ENCODE measurements at regions not wholly inside any gene's neighbourhood (a gene's known extent, or its start where the extent isn't known, plus 50 kb on each side); places are given as distances from the start of the nearest gene placed in this dataset.

DNA sequence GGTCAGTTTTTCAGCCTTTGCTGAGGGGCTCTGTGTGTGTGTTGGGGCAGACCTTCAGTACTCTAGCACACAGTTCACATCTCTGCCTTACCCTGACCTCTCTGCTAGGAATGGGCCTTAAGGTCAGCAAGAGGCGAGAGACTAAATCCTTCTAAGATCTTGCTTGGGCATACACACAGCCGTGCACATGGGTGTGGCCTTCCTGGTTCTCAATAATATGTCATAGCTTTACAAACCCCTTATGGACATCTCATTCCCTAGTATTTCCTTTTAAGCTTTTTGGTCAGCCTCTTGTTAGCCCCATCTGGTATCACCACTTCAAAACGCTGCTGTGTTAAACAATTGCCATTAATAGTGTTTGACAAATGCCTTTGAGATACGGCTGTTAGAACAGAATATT is 69.4 kb upstream of the SPATA13 start:
- Histone ChIP-seq H3K36me3 (replicated peaks; ENCODE audit: low read depth, low read length) (no peaks in the 10 kb centered on the region), H3K27ac (ENCODE audit: low read length) (no peak overlapping the region), H3K9ac (ENCODE audit: low read length) (no peak overlapping the region), H3K4me1 (ENCODE audit: low read length) (peaks cover 5% of the 10 kb centered on the region), H3K4me3 (ENCODE audit: low read length) (no peak overlapping the region), H3K79me2 (ENCODE audit: low read length) (no peaks in the 10 kb centered on the region), H3K4me2 (ENCODE audit: low read length) (no peak overlapping the region), H4K20me1 (ENCODE audit: insufficient read depth, low read length) (no peaks in the 10 kb centered on the region), H3K9me3 (ENCODE audit: insufficient read depth, low read length) (no peaks in the 10 kb centered on the region), H3K27me3 (ENCODE audit: low read depth, low read length) (peaks cover 11% of the 10 kb centered on the region; the same call in 1 of the 2 replicates), H2AFZ (ENCODE audit: low read depth, low read length) (no peak overlapping the region)
- TF ChIP-seq EZH2phosphoT487 (IDR thresholded peaks at IDR 0.05; ENCODE audit: low read depth) = no peak
- TF ChIP-seq, protein P1, sequence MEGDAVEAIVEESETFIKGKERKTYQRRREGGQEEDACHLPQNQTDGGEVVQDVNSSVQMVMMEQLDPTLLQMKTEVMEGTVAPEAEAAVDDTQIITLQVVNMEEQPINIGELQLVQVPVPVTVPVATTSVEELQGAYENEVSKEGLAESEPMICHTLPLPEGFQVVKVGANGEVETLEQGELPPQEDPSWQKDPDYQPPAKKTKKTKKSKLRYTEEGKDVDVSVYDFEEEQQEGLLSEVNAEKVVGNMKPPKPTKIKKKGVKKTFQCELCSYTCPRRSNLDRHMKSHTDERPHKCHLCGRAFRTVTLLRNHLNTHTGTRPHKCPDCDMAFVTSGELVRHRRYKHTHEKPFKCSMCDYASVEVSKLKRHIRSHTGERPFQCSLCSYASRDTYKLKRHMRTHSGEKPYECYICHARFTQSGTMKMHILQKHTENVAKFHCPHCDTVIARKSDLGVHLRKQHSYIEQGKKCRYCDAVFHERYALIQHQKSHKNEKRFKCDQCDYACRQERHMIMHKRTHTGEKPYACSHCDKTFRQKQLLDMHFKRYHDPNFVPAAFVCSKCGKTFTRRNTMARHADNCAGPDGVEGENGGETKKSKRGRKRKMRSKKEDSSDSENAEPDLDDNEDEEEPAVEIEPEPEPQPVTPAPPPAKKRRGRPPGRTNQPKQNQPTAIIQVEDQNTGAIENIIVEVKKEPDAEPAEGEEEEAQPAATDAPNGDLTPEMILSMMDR (IDR thresholded peaks at IDR 0.05; ENCODE audit: low read depth, low read length) = no peak

DNA sequence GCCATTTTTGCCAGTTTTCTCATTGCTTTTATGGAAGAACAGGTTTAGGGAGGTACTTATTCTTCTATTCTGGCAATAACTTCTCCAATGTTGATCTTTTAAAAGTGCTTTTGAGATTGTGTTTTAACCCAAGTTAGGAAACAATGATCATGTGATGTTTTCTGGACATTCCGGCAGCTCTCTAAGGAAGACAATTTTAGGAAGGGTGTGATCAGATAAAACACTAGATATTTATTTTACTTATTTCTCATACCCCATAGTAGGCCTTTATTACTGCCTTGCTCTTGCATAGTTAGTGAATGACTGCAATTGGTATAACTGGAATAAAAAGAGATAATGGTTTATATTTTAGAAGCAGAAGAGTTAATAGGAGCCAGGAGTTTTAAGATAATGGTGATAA is 68.4 kb upstream of the SPATA13 start:
- Histone ChIP-seq H3K9ac (ENCODE audit: low read length) (no peak overlapping the region), H2AFZ (ENCODE audit: low read depth, low read length) (no peak overlapping the region)
- no peak for TF ChIP-seq EZH2phosphoT487 (IDR thresholded peaks at IDR 0.05; ENCODE audit: low read depth)
- TF ChIP-seq, protein P1 (IDR thresholded peaks at IDR 0.05; ENCODE audit: low read depth, low read length) = no peak

DNA sequence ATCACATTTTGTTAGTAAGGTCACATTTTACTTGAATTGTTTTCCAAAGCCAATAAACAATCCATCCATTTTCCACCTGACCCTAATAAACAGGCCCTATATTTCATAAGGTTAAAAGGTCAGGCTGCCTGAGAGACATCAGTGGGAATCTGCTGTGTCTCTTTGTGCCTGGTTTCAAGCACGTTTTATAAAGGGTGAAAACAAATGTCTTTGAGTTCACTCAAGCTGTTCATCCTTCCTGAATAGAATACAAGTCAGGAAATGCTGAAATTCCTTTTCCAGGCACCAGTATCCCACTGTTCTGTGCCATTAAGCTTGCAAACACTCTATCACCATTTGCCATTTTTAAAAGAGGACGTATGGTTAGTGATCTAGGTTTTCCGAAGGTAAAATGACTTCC is 67.5 kb upstream of the SPATA13 start:
- Histone ChIP-seq H3K9me3 (ENCODE audit: insufficient read depth, low read length) (no peaks in the 10 kb centered on the region), H2AFZ (ENCODE audit: low read depth, low read length) (no peak overlapping the region), H3K36me3 (replicated peaks; ENCODE audit: low read depth, low read length) (no peaks in the 10 kb centered on the region), H3K27me3 (ENCODE audit: low read depth, low read length) (no peaks in the 10 kb centered on the region), H3K4me3 (ENCODE audit: low read length) (no peak overlapping the region), H3K4me2 (ENCODE audit: low read length) (no peak overlapping the region), H4K20me1 (ENCODE audit: insufficient read depth, low read length) (no peaks in the 10 kb centered on the region), H3K27ac (ENCODE audit: low read length) (no peak overlapping the region), H3K9ac (ENCODE audit: low read length) (no peak overlapping the region), H3K4me1 (ENCODE audit: low read length) (no peaks in the 10 kb centered on the region), H3K79me2 (ENCODE audit: low read length) (no peaks in the 10 kb centered on the region)
- no peak for TF ChIP-seq EZH2phosphoT487 (IDR thresholded peaks at IDR 0.05; ENCODE audit: low read depth)
- TF ChIP-seq, protein P1 (IDR thresholded peaks at IDR 0.05; ENCODE audit: low read depth, low read length) = no peak

More for the DNA sequence above, 68.4 kb upstream of the SPATA13 start:
- Histone ChIP-seq H3K27ac (ENCODE audit: low read length) (no peak overlapping the region), H3K27me3 (ENCODE audit: low read depth, low read length) (0 out of 2 replicates have a peak, but pooled peaks cover 6% of the 10 kb centered on the region), H3K36me3 (replicated peaks; ENCODE audit: low read depth, low read length) (no peaks in the 10 kb centered on the region), H4K20me1 (ENCODE audit: insufficient read depth, low read length) (no peaks in the 10 kb centered on the region), H3K79me2 (ENCODE audit: low read length) (no peaks in the 10 kb centered on the region), H3K9me3 (ENCODE audit: insufficient read depth, low read length) (no peaks in the 10 kb centered on the region), H3K4me3 (ENCODE audit: low read length) (no peak overlapping the region), H3K4me1 (ENCODE audit: low read length) (no peaks in the 10 kb centered on the region), H3K4me2 (ENCODE audit: low read length) (no peak overlapping the region)

DNA sequence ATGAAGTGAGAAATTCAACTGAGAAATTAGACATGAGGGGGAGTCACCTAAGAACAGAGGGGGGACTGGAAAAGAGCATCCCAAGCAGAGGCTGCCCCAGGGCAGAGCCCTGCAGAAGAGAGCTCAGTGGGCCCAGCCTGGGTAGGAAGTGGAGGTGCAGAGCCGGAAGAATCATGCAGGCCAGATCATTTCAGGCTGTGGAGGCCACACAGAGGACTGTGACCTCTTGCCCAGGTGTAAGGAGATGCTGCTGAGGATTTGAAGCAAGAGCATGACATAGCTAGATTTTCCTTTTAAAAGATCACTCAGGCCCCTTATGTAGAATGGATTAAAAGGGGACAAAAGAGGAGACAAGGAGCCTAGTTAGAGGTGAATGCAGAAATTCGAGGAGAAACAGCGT is 63.9 kb upstream of the SPATA13 start:
- no peaks in the 10 kb centered on the region for H3K4me1 ChIP-seq (ENCODE audit: low read length)
- no peak overlapping the region for H3K27ac ChIP-seq (ENCODE audit: low read length)
- H3K27me3 ChIP-seq (ENCODE audit: low read depth, low read length) = peaks cover 16% of the 10 kb centered on the region
- H3K36me3 ChIP-seq (replicated peaks; ENCODE audit: low read depth, low read length) = no peaks in the 10 kb centered on the region
- H3K79me2 ChIP-seq (ENCODE audit: low read length) = no peaks in the 10 kb centered on the region
- H3K9me3 ChIP-seq (ENCODE audit: insufficient read depth, low read length) = no peaks in the 10 kb centered on the region
- H2AFZ ChIP-seq (ENCODE audit: low read depth, low read length) = no peak overlapping the region
- no peak overlapping the region for H3K4me3 ChIP-seq (ENCODE audit: low read length)
- TF ChIP-seq, protein P1 (IDR thresholded peaks at IDR 0.05; ENCODE audit: low read depth, low read length) = no peak
- no peak for TF ChIP-seq EZH2phosphoT487 (IDR thresholded peaks at IDR 0.05; ENCODE audit: low read depth)
- H3K4me2 ChIP-seq (ENCODE audit: low read length) = no peak overlapping the region
- no peak overlapping the region for H3K9ac ChIP-seq (ENCODE audit: low read length)
- no peaks in the 10 kb centered on the region for H4K20me1 ChIP-seq (ENCODE audit: insufficient read depth, low read length)

Measured in OCI-LY3 (cell line).